CD8-positive, alpha-beta memory T cell (primary cell): ENCODE measurements at regions not wholly inside any gene's neighbourhood (a gene's known extent, or its start where the extent isn't known, plus 50 kb on each side); places are given as distances from the start of the nearest gene placed in this dataset.

ENCODE experiments used
- CTCF ChIA-PET: fragments of 350-600 bp; sonication (Branson Sonifier 250); formaldehyde crosslinking; loops from one replicate; lab custom pipeline; 2021; ENCODE audit warnings: antibody characterized with exemption; lab: Charles Lee
- POLR2A ChIA-PET: fragments of 350-600 bp; sonication (Branson Sonifier 250); formaldehyde crosslinking; loops from one replicate; lab custom pipeline; 2021; ENCODE audit warnings: antibody characterized with exemption; lab: Charles Lee
- DNase-seq, 5 donors: peaks; one replicate each; pipeline versions ENCODE4 v3.0.0 to v3.0.0-alpha.2; 2020 to 2022; ENCODE audit warnings: mixed read lengths in 1 of 5
- H3K27ac ChIP-seq: one replicate; pipeline ENCODE4 v1.7.0; 2013; ENCODE audit warnings: low read depth, mild to moderate bottlenecking, low read length, moderate library complexity
- H3K27me3 ChIP-seq: 2 replicates; pipeline ENCODE4 v1.7.0; 2013; ENCODE audit warnings: low read length, mild to moderate bottlenecking; ENCODE audit not compliant: insufficient read depth, poor library complexity, severe bottlenecking
- H3K36me3 ChIP-seq: 2 replicates; pipeline ENCODE4 v1.7.0; 2013; ENCODE audit warnings: mild to moderate bottlenecking, low read length, moderate library complexity; ENCODE audit not compliant: insufficient read depth
- H3K4me1 ChIP-seq: 2 replicates; pipeline ENCODE4 v1.7.0; 2013; ENCODE audit warnings: mild to moderate bottlenecking, low read length, moderate library complexity; ENCODE audit not compliant: insufficient read depth
- H3K4me3 ChIP-seq: 2 replicates; pipeline ENCODE4 v1.7.0; 2013; ENCODE audit warnings: mild to moderate bottlenecking, low read length
- H3K9me3 ChIP-seq: 2 replicates; pipeline ENCODE4 v1.7.0; 2013; ENCODE audit warnings: mild to moderate bottlenecking, low read length
- H3K27ac Mint-ChIP-seq, 8 donors: one replicate each; pipeline ENCODE4 v1.8.0; 2020 to 2021; ENCODE audit warnings: mixed read lengths in 8 of 8, mild to moderate bottlenecking in 6 of 8, inconsistent platforms in 3 of 8, moderate library complexity in 3 of 8
- H3K27me3 Mint-ChIP-seq, 2 donors: one replicate each; pipeline ENCODE4 v1.8.0; 2020 to 2021; ENCODE audit warnings: mixed read lengths in 2 of 2, mild to moderate bottlenecking in 1 of 2, moderate library complexity in 1 of 2
- H3K36me3 Mint-ChIP-seq, 3 donors: one replicate each; pipeline ENCODE4 v1.8.0; 2020 to 2021; ENCODE audit warnings: mixed read lengths in 3 of 3, inconsistent platforms in 1 of 3, mild to moderate bottlenecking in 1 of 3
- H3K4me1 Mint-ChIP-seq, 3 donors: one replicate each; pipeline ENCODE4 v1.8.0; 2020 to 2021; ENCODE audit warnings: mixed read lengths in 3 of 3, inconsistent platforms in 1 of 3, mild to moderate bottlenecking in 1 of 3
- H3K4me3 Mint-ChIP-seq, 7 donors: one replicate each; pipeline ENCODE4 v1.8.0; 2020 to 2021; ENCODE audit warnings: mixed read lengths in 7 of 7, mild to moderate bottlenecking in 6 of 7, moderate library complexity in 4 of 7, inconsistent platforms in 2 of 7
- H3K9me3 Mint-ChIP-seq, 5 donors: one replicate each; pipeline ENCODE4 v1.8.0; 2020 to 2022; ENCODE audit warnings: mixed read lengths in 5 of 5, mild to moderate bottlenecking in 3 of 5, moderate library complexity in 2 of 5, inconsistent platforms in 1 of 5

DNA sequence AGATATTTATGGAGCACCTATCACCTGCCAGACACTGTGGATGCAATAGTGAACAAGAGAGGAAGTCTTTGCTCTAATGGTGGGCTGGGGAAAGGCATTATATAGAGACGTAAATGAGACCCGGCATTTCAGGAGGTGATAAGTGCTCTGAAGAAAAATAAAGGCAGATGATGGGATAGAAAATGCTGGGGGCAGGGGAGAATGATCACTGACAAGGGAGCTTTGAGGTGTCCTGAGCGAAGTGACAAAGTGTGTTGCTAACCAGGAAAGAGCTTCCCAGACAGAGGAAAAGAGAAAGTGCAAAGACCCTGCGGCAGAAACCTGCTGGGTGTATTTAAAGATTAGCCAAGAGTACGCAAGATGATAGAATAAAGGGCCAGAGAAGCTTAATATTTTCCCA is 1096.1 kb downstream of the BCL11B start:
- Histone ChIP-seq H3K27me3 (no peaks in the 10 kb centered on the region), H3K36me3 (no peaks in the 10 kb centered on the region), H3K27ac (no peak overlapping the region), H3K4me1 (peaks cover 93% of the 10 kb centered on the region), H3K4me3 (peak overlapping the region; percentile 20), H3K9me3 (no peaks in the 10 kb centered on the region)
- Mint-ChIP-seq H3K36me3 (peaks cover 0 to under 1% (median 0%) of the 10 kb centered on the region in 3 donors), H3K27me3 (no peaks in the 10 kb centered on the region), H3K4me1 (peaks cover 84 to 98% (median 94%) of the 10 kb centered on the region in 3 donors), H3K9me3 (no peaks in the 10 kb centered on the region), H3K4me3 (peak overlapping the region in 6 of 7 donors; percentile 26 to 82 (median 60)), H3K27ac (peak overlapping the region; percentile 88 to 99 (median 93))
- ChIA-PET CTCF (interaction anchor here (1.3 to 1.6 kb wide), 2 partner anchors 22 to 35 kb away, joined by 4 to 5 read pairs; no protein-coding TSS in a partner anchor), POLR2A (interaction anchor here (0.9 to 2.1 kb wide), 3 partner anchors 11 to 1096 kb away, joined by 3 to 10 read pairs (median 6); partner anchors contain the start of gene BCL11B)
- no peak for DNase-seq

- POLR2A ChIA-PET, result no interaction called here
- Mint-ChIP-seq H3K36me3 (peaks cover 0 to 4% (median 0%) of the 10 kb centered on the region in 3 donors), H3K9me3 (no peaks in the 10 kb centered on the region), H3K27me3 (no peaks in the 10 kb centered on the region), H3K4me3 (peak overlapping the region in 4 of 7 donors; percentile 10 to 81 (median 34)), H3K27ac (peak overlapping the region; percentile 55 to 95 (median 91)), H3K4me1 (peaks cover 82 to 98% (median 93%) of the 10 kb centered on the region in 3 donors)
- DNase-seq, result no peak
- no peaks in the 10 kb centered on the region for H3K27me3 ChIP-seq
- H3K4me3 ChIP-seq, result no peak overlapping the region
- peaks cover 93% of the 10 kb centered on the region for H3K4me1 ChIP-seq
- no peaks in the 10 kb centered on the region for H3K9me3 ChIP-seq
- CTCF ChIA-PET, result interaction anchor here (1.3 kb wide), 1 partner anchor 21 kb away, joined by 4 read pairs; no protein-coding TSS in a partner anchor
- no peaks in the 10 kb centered on the region for H3K36me3 ChIP-seq
- H3K27ac ChIP-seq, result no peak overlapping the region
These were observed 1095.1 kb downstream of the BCL11B start for GRCh38 chr14:98176892-98177291.

- ChIA-PET POLR2A (interaction anchor here (0.7 kb wide), 1 partner anchor 11 kb away, joined by 3 read pairs; no protein-coding TSS in a partner anchor), CTCF (no interaction called here)
- Histone ChIP-seq H3K27ac (no peak overlapping the region), H3K4me1 (peaks cover 93% of the 10 kb centered on the region), H3K4me3 (peak overlapping the region; percentile 14), H3K9me3 (no peaks in the 10 kb centered on the region), H3K36me3 (no peaks in the 10 kb centered on the region), H3K27me3 (no peaks in the 10 kb centered on the region)
- peak in 1 of 5 donors; percentile 58 for DNase-seq
- H3K27ac Mint-ChIP-seq, result peak overlapping the region; percentile 55 to 95 (median 88)
- peaks cover 0 to 4% (median 0%) of the 10 kb centered on the region in 3 donors for H3K36me3 Mint-ChIP-seq
- no peaks in the 10 kb centered on the region for H3K27me3 Mint-ChIP-seq
- no peaks in the 10 kb centered on the region for H3K9me3 Mint-ChIP-seq
- H3K4me1 Mint-ChIP-seq, result peaks cover 82 to 98% (median 93%) of the 10 kb centered on the region in 3 donors
- peak overlapping the region in 4 of 7 donors; percentile 7 to 51 (median 17) for H3K4me3 Mint-ChIP-seq
These were observed 1094.4 kb downstream of the BCL11B start for GRCh38 chr14:98177551-98177950.

GRCh38 chr14:98181241-98181640 is 1090.8 kb downstream of the BCL11B start:
- peak overlapping the region in 6 of 8 donors; percentile 2 to 82 (median 32) for H3K27ac Mint-ChIP-seq
- CTCF ChIA-PET, result interaction anchor here (1.2 kb wide), 1 partner anchor 42 kb away, joined by 4 read pairs; no protein-coding TSS in a partner anchor
- H3K4me1 Mint-ChIP-seq, result peaks cover 82 to 98% (median 93%) of the 10 kb centered on the region in 3 donors
- no peak overlapping the region for H3K4me3 ChIP-seq
- H3K27ac ChIP-seq, result no peak overlapping the region
- H3K27me3 Mint-ChIP-seq, result no peaks in the 10 kb centered on the region
- peaks cover 93% of the 10 kb centered on the region for H3K4me1 ChIP-seq
- H3K4me3 Mint-ChIP-seq, result peak overlapping the region in 1 of 7 donors; percentile 35
- POLR2A ChIA-PET, result interaction anchor here (1.1 kb wide), 1 partner anchor 12 kb away, joined by 3 read pairs; no protein-coding TSS in a partner anchor
- no peaks in the 10 kb centered on the region for H3K9me3 ChIP-seq
- DNase-seq, result no peak
- H3K9me3 Mint-ChIP-seq, result no peaks in the 10 kb centered on the region
- H3K27me3 ChIP-seq, result no peaks in the 10 kb centered on the region
- H3K36me3 Mint-ChIP-seq, result peaks cover 2 to 17% (median 4%) of the 10 kb centered on the region in 3 donors
- H3K36me3 ChIP-seq, result no peaks in the 10 kb centered on the region

- DNase-seq, result no peak
- H3K27ac Mint-ChIP-seq, result peak overlapping the region in 3 of 8 donors; percentile 66 to 93 (median 92)
- H3K36me3 Mint-ChIP-seq, result peaks cover 2 to 17% (median 4%) of the 10 kb centered on the region in 3 donors
- no peaks in the 10 kb centered on the region for H3K9me3 Mint-ChIP-seq
- no peak overlapping the region for H3K4me3 ChIP-seq
- H3K36me3 ChIP-seq, result no peaks in the 10 kb centered on the region
- H3K27me3 ChIP-seq, result no peaks in the 10 kb centered on the region
- ChIA-PET CTCF (interaction anchor here (0.7 to 1.4 kb wide), 2 partner anchors 8 to 40 kb away, joined by 3 read pairs; no protein-coding TSS in a partner anchor), POLR2A (interaction anchor here (1.0 to 1.2 kb wide), 3 partner anchors 12 to 41 kb away, joined by 3 to 4 read pairs (median 3); no protein-coding TSS in a partner anchor)
- peaks cover 93% of the 10 kb centered on the region for H3K4me1 ChIP-seq
- peak overlapping the region in 4 of 7 donors; percentile 14 to 78 (median 53) for H3K4me3 Mint-ChIP-seq
- peaks cover 80 to 98% (median 93%) of the 10 kb centered on the region in 3 donors for H3K4me1 Mint-ChIP-seq
- H3K27ac ChIP-seq, result no peak overlapping the region
- no peaks in the 10 kb centered on the region for H3K9me3 ChIP-seq
- H3K27me3 Mint-ChIP-seq, result no peaks in the 10 kb centered on the region
These were observed 1090.2 kb downstream of the BCL11B start for GRCh38 chr14:98181768-98182167.

DNA sequence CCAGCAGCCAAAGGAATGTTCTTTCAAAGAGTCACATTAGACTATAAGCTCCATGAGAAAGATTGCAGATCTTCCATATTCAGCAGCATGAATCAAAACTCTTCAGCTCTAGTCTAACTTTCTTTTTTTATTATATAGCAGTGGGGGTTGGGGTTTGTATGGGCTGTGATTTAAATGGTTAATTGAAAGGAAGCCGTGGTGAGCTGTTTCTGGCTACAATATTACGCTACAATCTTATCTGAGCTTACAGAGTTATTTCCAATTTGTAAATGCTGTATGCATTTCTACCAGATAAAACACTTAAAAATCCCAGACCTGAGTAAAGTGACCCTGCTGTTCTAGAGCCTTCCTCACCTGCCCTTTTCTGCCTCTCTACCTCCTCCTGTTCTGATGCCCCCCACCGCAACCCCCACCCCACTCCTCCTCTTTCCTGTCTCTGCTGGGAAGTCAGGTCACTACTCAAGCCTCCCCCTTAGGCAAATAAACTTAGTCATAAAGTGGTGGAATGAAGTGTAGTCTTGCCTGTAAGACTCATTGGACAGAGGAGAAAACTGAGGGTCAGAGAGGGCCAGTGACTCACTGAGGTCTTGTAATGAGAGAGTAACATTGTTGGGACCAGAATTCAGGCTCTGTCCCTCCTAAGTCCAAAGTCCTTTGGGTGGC is 1089.5 kb downstream of the BCL11B start:
- peak overlapping the region; percentile 74 to 93 (median 87) for H3K27ac Mint-ChIP-seq
- no peaks in the 10 kb centered on the region for H3K9me3 Mint-ChIP-seq
- no peak for DNase-seq
- H3K4me1 Mint-ChIP-seq, result peaks cover 81 to 98% (median 93%) of the 10 kb centered on the region in 3 donors
- peaks cover 93% of the 10 kb centered on the region for H3K4me1 ChIP-seq
- ChIA-PET POLR2A (interaction anchor here (1.0 to 1.2 kb wide), 3 partner anchors 13 to 42 kb away, joined by 3 to 4 read pairs (median 3); no protein-coding TSS in a partner anchor), CTCF (interaction anchor here (0.7 to 1.4 kb wide), 2 partner anchors 9 to 41 kb away, joined by 3 read pairs; no protein-coding TSS in a partner anchor)
- no peak overlapping the region for H3K4me3 ChIP-seq
- H3K36me3 Mint-ChIP-seq, result peaks cover 2 to 17% (median 4%) of the 10 kb centered on the region in 3 donors
- no peaks in the 10 kb centered on the region for H3K36me3 ChIP-seq
- H3K27me3 ChIP-seq, result no peaks in the 10 kb centered on the region
- H3K9me3 ChIP-seq, result no peaks in the 10 kb centered on the region
- H3K4me3 Mint-ChIP-seq, result peak overlapping the region; percentile 9 to 78 (median 65)
- H3K27ac ChIP-seq, result no peak overlapping the region
- no peaks in the 10 kb centered on the region for H3K27me3 Mint-ChIP-seq

DNA sequence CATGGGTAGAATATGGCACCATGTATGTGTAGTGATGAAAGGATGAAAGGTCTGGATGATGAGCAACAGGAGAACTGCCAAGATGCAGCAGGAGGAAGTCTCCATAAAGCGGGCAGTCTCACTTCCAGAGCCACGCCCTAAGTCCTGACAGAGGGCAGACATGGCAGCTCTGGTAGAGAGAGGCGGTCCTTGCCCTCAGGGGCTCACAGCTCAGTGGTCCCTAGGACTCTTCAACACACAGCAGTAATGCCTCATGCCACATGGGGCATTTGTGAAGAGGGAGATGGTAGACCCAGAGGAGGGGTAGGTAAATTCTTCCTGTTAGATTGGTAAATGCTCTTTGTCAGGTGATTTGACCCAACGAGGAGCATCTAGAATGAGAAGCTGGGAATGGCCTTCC is 1088.4 kb downstream of the BCL11B start:
- ChIA-PET POLR2A (no interaction called here), CTCF (interaction anchor here (1.7 kb wide), 1 partner anchor 26 kb away, joined by 4 read pairs; no protein-coding TSS in a partner anchor)
- H3K9me3 Mint-ChIP-seq, result no peaks in the 10 kb centered on the region
- Histone ChIP-seq H3K36me3 (no peaks in the 10 kb centered on the region), H3K9me3 (no peaks in the 10 kb centered on the region), H3K4me3 (peak overlapping the region; percentile 55), H3K4me1 (peaks cover 93% of the 10 kb centered on the region), H3K27me3 (no peaks in the 10 kb centered on the region), H3K27ac (no peak overlapping the region)
- H3K4me3 Mint-ChIP-seq, result peak overlapping the region in 6 of 7 donors; percentile 56 to 78 (median 68)
- no peaks in the 10 kb centered on the region for H3K27me3 Mint-ChIP-seq
- peaks cover 83 to 98% (median 93%) of the 10 kb centered on the region in 3 donors for H3K4me1 Mint-ChIP-seq
- H3K27ac Mint-ChIP-seq, result peak overlapping the region; percentile 78 to 95 (median 90)
- DNase-seq, result no peak
- H3K36me3 Mint-ChIP-seq, result peaks cover 2 to 17% (median 4%) of the 10 kb centered on the region in 3 donors
